ENCODE measurements at regions not wholly inside any gene's neighbourhood (a gene's known extent, or its start where the extent isn't known, plus 50 kb on each side); places are given as distances from the start of the nearest gene placed in this dataset.

DNA sequence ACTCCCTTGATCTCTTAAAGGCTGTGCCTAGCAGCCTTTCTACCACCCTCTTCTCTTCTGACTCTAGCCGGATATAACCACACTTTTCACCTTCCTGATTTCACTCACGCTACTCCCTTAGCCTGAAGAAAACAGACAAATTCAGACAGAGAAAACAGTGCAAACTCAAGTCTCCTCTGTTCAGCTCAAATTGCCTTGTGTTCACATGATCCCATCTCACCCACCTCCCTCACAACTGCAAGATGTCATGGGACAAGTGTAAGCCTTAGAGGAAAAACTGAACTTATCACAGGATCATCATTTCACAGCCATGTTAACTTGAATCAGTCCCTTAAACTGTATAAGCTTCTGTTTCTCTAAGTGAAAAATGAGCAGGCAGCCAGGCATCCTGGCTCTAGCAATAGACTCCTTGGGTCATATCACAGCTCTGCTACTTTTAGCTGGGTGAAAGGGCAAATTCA, 66.5 kb upstream of the TENT5A start:
- dilution Hi-C loops (cut with MboI; ENCODE audit: extremely low pct_ligation_motif_present, low sequenced_read_pairs), result no loop called here
- no peak overlapping the region for H3K4me2 ChIP-seq (ENCODE audit: insufficient read depth, low read length)
- H4K20me1 ChIP-seq (replicated peaks; ENCODE audit: control insufficient read depth, extremely low read depth, insufficient read depth, low read length), result no peaks in the 10 kb centered on the region
- no peaks in the 10 kb centered on the region for H3K79me2 ChIP-seq (ENCODE audit: control insufficient read depth, insufficient read depth, low read length)
- no peak overlapping the region for H2AFZ ChIP-seq (ENCODE audit: low read depth, low read length)
- no peaks in the 10 kb centered on the region for H3K9me1 ChIP-seq (replicated peaks; ENCODE audit: control insufficient read depth, extremely low read depth, insufficient read depth, low read length)
- H3K27me3 ChIP-seq (ENCODE audit: control insufficient read depth in 2 of 2, insufficient read depth in 2 of 2, low read length in 2 of 2), result no peaks in the 10 kb centered on the region
- ChIA-PET POLR2A (no interaction called here), CTCF (no interaction called here)
- FAIRE-seq (no peak), DNase-seq (ENCODE audit: low read depth, low spot score) (no peak)
- H3K36me3 ChIP-seq (ENCODE audit: control insufficient read depth in 2 of 2, extremely low read depth in 1 of 2, insufficient read depth in 2 of 2, low read length in 2 of 2), result no peaks in the 10 kb centered on the region
- H3K4me1 ChIP-seq (ENCODE audit: control insufficient read depth, extremely low read depth, insufficient read depth, low read length), result no peaks in the 10 kb centered on the region
- no peak overlapping the region for H3K9ac ChIP-seq (replicated peaks; ENCODE audit: extremely low read depth, insufficient read depth, low read length)
- no peaks in the 10 kb centered on the region for H3K9me3 ChIP-seq (replicated peaks; ENCODE audit: control insufficient read depth, insufficient read depth, low read length)
- intact Hi-C loops (cut with micrococcal nuclease), result no loop called here
- no peak overlapping the region for H3K27ac ChIP-seq (ENCODE audit: insufficient read depth, low read depth, low read length)
- H3K4me3 ChIP-seq (replicated peaks in 1 of 3; ENCODE audit: insufficient read depth in 1 of 3, low read depth in 1 of 3, low read length in 3 of 3), result no peak overlapping the region
- TF ChIP-seq GATA2 (IDR thresholded peaks at IDR 0.05; ENCODE audit: insufficient read depth, insufficient read length, low read depth, low read length), result no peak
- no peak for TF ChIP-seq POLR2A (IDR thresholded peaks at IDR 0.05; ENCODE audit: low read depth, low read length)
- TF ChIP-seq EZH2 (IDR thresholded peaks at IDR 0.05; ENCODE audit: borderline replicate concordance, low read depth, low read length, severe bottlenecking), result no peak
- no peak for TF ChIP-seq JUN (IDR thresholded peaks at IDR 0.05; ENCODE audit: borderline replicate concordance, insufficient read depth, insufficient read length, low read depth)
- TF ChIP-seq, protein P1, sequence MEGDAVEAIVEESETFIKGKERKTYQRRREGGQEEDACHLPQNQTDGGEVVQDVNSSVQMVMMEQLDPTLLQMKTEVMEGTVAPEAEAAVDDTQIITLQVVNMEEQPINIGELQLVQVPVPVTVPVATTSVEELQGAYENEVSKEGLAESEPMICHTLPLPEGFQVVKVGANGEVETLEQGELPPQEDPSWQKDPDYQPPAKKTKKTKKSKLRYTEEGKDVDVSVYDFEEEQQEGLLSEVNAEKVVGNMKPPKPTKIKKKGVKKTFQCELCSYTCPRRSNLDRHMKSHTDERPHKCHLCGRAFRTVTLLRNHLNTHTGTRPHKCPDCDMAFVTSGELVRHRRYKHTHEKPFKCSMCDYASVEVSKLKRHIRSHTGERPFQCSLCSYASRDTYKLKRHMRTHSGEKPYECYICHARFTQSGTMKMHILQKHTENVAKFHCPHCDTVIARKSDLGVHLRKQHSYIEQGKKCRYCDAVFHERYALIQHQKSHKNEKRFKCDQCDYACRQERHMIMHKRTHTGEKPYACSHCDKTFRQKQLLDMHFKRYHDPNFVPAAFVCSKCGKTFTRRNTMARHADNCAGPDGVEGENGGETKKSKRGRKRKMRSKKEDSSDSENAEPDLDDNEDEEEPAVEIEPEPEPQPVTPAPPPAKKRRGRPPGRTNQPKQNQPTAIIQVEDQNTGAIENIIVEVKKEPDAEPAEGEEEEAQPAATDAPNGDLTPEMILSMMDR (IDR thresholded peaks at IDR 0.05; ENCODE audit: extremely low read depth in 1 of 2, insufficient read depth in 1 of 2, low read depth in 1 of 2, low read length in 2 of 2), result no peak
- no peak for TF ChIP-seq FOS (IDR thresholded peaks at IDR 0.05; ENCODE audit: borderline replicate concordance, insufficient read depth, low read length)
- TF ChIP-seq, protein P2, sequence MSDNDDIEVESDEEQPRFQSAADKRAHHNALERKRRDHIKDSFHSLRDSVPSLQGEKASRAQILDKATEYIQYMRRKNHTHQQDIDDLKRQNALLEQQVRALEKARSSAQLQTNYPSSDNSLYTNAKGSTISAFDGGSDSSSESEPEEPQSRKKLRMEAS (IDR thresholded peaks at IDR 0.05; ENCODE audit: insufficient read depth, insufficient read length), result no peak
- TF ChIP-seq MYC (IDR thresholded peaks at IDR 0.05; ENCODE audit: low read depth, low read length), result no peak
- no peak for TF ChIP-seq POLR2AphosphoS5 (IDR thresholded peaks at IDR 0.05; ENCODE audit: insufficient read depth, low read depth, low read length)
- no TSS peak for BruUV-seq (replicated peaks)

All from endothelial cell of umbilical vein (primary cell).